ENCODE measurements at regions not wholly inside any gene's neighbourhood (a gene's known extent, or its start where the extent isn't known, plus 50 kb on each side); places are given as distances from the start of the nearest gene placed in this dataset.

- ATAC-seq (no peak), DNase-seq (no peak)
- intact Hi-C loops (cut with DNase I, micrococcal nuclease), result no loop called here
- Histone ChIP-seq H3K4me1 (ENCODE audit: low read depth) (no peaks in the 10 kb centered on the region), H3K4me3 (no peak overlapping the region), H3K36me3 (ENCODE audit: low read depth) (no peaks in the 10 kb centered on the region), H3K9me3 (no peaks in the 10 kb centered on the region)
- TF ChIP-seq, protein P1, sequence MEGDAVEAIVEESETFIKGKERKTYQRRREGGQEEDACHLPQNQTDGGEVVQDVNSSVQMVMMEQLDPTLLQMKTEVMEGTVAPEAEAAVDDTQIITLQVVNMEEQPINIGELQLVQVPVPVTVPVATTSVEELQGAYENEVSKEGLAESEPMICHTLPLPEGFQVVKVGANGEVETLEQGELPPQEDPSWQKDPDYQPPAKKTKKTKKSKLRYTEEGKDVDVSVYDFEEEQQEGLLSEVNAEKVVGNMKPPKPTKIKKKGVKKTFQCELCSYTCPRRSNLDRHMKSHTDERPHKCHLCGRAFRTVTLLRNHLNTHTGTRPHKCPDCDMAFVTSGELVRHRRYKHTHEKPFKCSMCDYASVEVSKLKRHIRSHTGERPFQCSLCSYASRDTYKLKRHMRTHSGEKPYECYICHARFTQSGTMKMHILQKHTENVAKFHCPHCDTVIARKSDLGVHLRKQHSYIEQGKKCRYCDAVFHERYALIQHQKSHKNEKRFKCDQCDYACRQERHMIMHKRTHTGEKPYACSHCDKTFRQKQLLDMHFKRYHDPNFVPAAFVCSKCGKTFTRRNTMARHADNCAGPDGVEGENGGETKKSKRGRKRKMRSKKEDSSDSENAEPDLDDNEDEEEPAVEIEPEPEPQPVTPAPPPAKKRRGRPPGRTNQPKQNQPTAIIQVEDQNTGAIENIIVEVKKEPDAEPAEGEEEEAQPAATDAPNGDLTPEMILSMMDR (IDR thresholded peaks at IDR 0.05), result no peak
Measured at GRCh38 chr3:157650699-157651098, 147.5 kb upstream of the VEPH1 start.

DNA sequence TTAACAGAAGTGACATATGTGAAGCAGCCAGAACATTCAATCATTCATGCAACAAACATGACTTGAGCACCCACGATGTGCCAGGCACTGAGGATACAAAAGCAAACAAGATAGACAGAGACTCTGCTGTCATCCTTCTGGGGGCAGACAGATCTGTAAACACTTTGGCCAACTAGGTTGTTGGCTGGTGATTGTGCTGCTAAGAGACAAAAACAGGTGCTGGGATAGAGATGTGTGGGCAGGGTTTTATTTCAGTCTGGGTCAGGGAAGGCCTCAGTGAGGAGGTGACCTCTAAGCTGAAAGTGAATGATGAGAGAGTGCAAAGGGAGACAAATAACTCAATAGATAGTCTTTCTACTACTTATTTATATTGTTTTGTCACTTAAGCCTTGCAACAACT, 147.0 kb upstream of the VEPH1 start:
- Histone ChIP-seq H3K9me3 (no peaks in the 10 kb centered on the region), H3K4me3 (no peak overlapping the region), H3K36me3 (ENCODE audit: low read depth) (no peaks in the 10 kb centered on the region), H3K4me1 (ENCODE audit: low read depth) (no peaks in the 10 kb centered on the region)
- TF ChIP-seq, protein P1 (IDR thresholded peaks at IDR 0.05), result no peak
- intact Hi-C loops (cut with DNase I, micrococcal nuclease), result no loop called here
- DNase-seq (no peak), ATAC-seq (no peak)

- H3K36me3 ChIP-seq (ENCODE audit: low read depth), result no peaks in the 10 kb centered on the region
- TF ChIP-seq, protein P1 (IDR thresholded peaks at IDR 0.05), result no peak
- no peaks in the 10 kb centered on the region for H3K9me3 ChIP-seq
- no peak overlapping the region for H3K4me3 ChIP-seq
- DNase-seq, result no peak
- ATAC-seq, result no peak
- intact Hi-C loops (cut with DNase I, micrococcal nuclease), result no loop called here
- no peaks in the 10 kb centered on the region for H3K4me1 ChIP-seq (ENCODE audit: low read depth)
Measured at GRCh38 chr3:157649511-157649910, 146.3 kb upstream of the VEPH1 start.

DNA sequence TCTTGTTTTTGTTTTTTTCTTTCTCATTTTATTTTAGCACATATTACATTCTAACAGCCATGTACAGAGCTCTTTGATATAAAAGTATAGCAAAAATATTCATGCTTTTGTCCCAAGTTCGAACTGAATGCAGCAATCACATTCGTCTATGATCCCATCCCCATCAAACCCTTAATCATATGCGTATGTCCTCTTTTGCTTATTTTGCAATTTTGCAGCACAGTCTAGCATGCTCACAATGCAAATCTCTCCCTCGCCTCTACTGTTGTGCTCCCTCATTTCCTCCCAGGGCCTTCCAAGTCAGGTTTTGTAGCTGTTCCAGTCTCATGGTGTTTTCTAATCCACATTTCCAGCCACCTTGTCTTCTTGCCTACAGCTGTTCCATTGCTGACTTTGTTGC, 144.6 kb upstream of the VEPH1 start:
- no peak overlapping the region for H3K4me3 ChIP-seq
- intact Hi-C loops (cut with DNase I, micrococcal nuclease), result no loop called here
- TF ChIP-seq, protein P1 (IDR thresholded peaks at IDR 0.05), result no peak
- H3K9me3 ChIP-seq, result no peaks in the 10 kb centered on the region
- DNase-seq (no peak), ATAC-seq (no peak)
- H3K36me3 ChIP-seq (ENCODE audit: low read depth), result no peaks in the 10 kb centered on the region
- no peaks in the 10 kb centered on the region for H3K4me1 ChIP-seq (ENCODE audit: low read depth)

DNA sequence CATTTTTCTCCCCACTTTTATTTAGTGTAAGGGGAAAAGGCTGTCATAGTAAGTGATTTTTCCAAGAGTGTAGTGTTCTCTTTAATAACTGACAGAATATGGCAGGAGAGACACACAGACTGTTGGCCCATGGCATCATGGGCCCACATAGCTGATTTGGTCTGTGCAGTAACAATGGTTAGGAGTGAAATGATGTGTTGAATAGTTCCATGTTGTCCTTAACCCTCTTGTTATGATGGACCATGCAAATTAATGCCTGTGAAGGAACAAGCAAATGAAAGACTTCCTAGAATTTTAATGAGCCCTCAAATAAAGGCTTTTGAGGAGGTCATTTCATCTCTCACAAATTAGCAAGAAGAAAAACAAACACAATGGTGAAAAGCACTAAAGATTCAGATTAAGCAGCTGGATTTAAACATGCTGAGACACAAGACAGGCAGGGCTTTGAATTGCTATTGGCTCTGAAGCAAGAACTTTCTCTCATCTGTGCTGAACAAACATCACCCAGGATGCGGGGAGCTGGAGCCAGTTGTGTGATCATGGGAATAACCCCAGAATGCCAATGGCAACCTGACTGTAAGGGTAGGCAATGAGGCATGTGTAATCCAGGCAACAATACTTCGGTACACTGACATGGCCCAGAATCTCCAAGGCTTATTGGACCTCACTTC, 136.7 kb upstream of the VEPH1 start:
- Histone ChIP-seq H3K4me1 (ENCODE audit: low read depth) (no peaks in the 10 kb centered on the region), H3K36me3 (ENCODE audit: low read depth) (no peaks in the 10 kb centered on the region), H3K9me3 (no peaks in the 10 kb centered on the region), H3K4me3 (no peak overlapping the region)
- intact Hi-C loops (cut with DNase I, micrococcal nuclease), result no loop called here
- ATAC-seq, result no peak
- DNase-seq, result no peak
- TF ChIP-seq, protein P1 (IDR thresholded peaks at IDR 0.05), result no peak

DNA sequence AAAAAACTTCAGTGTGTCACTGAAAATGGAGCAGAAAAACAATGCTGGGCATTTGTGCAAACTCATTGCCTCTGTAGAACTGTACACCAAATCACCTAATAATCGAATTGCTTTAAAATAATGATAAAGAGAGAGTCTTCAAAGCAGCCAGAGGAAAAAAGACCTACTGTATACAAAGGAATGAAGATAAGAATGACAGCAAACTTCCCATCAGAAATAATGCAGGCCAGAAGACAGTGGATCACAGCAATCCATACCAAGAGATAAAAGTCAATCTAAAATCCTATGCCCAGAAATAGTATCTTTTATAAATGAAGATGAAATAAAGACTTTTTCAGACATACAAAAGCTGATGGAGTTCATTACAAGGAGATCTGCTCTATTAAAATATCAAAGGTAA, 134.7 kb upstream of the VEPH1 start:
- H3K9me3 ChIP-seq, result no peaks in the 10 kb centered on the region
- DNase-seq, result no peak
- TF ChIP-seq, protein P1 (IDR thresholded peaks at IDR 0.05), result no peak
- no peaks in the 10 kb centered on the region for H3K4me1 ChIP-seq (ENCODE audit: low read depth)
- H3K36me3 ChIP-seq (ENCODE audit: low read depth), result no peaks in the 10 kb centered on the region
- intact Hi-C loops (cut with DNase I, micrococcal nuclease), result no loop called here
- no peak for ATAC-seq
- no peak overlapping the region for H3K4me3 ChIP-seq

Data from mucosa of descending colon (tissue), 3 donors.